ENCODE measurements at regions not wholly inside any gene's neighbourhood (a gene's known extent, or its start where the extent isn't known, plus 50 kb on each side); places are given as distances from the start of the nearest gene placed in this dataset.

DNA sequence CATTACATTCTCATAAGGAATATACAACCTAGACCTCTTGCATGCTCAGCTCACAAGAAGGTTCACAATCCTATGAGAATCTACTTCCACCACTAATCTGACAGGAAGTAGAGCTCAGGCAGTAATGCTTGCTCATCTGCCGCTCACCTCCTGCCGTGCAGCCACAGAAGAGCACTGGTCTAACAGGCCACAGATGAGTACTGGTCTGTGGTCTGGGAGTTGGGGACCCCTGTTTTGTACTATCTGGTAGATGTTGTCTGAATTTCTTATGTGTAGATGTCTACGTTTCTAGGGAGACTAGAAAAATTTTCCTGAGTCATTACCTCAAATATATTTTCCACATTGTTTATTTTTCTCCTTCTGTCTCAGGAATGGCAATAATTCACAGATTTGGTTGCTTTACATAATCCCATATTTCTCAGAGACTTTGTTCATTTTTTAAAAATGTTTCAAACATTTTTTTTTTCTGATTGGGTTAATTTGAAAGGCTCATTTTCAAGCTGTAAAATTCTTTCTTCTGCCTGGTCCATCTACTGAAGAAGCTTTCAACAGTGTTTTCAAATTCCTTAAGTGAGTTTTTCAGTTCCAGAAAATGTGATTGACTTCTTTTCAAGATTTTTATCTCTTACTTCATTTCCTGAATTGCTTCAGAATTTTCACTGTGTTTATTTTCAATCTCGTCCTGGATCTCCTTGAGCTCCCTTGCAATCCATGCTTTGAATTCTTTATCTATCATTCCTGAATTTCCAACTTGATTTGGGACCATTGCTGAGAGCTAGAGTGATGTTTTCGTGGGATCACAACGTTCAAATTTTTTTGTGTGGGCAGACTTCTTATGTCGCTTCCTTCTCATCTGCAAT, 1322.2 kb downstream of the PCDH9 start:
- H3K4me3 Mint-ChIP-seq = no peak overlapping the region
- H3K36me3 Mint-ChIP-seq (ENCODE audit: low read depth) = no peaks in the 10 kb centered on the region
- H3K9me3 Mint-ChIP-seq = peaks cover 33% of the 10 kb centered on the region
- no peak for DNase-seq (ENCODE audit: low spot score)
- H3K4me1 Mint-ChIP-seq (ENCODE audit: low read depth) = no peaks in the 10 kb centered on the region
- no peaks in the 10 kb centered on the region for H3K27me3 Mint-ChIP-seq (ENCODE audit: low read depth)
- no peak overlapping the region for H3K27ac Mint-ChIP-seq

- Mint-ChIP-seq H3K36me3 (ENCODE audit: low read depth) (no peaks in the 10 kb centered on the region), H3K4me1 (ENCODE audit: low read depth) (no peaks in the 10 kb centered on the region), H3K27ac (no peak overlapping the region), H3K9me3 (peaks cover 24% of the 10 kb centered on the region), H3K4me3 (no peak overlapping the region), H3K27me3 (ENCODE audit: low read depth) (no peaks in the 10 kb centered on the region)
- no peak for DNase-seq (ENCODE audit: low spot score)
These were observed 1328.4 kb downstream of the PCDH9 start for GRCh38 chr13:65901723-65902122.

DNA sequence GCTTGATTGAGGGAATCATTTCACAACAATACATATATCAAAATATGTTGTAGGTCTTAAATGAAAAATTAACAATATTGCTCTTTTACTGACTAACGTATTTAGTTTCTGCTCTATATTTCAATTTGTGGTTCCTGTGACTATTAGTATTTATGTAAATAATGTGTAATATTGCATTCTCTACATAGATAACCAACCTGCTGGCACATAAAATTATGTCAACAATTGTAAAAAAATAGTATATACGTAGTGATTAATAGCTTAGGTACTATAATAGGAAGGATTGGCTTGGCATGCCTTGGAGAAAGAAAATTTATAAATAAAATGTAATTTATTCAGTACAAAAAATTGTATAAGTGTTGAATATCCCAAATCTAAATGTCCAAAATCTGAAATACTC, 1336.1 kb downstream of the PCDH9 start:
- Mint-ChIP-seq H3K4me3 (no peak overlapping the region), H3K4me1 (ENCODE audit: low read depth) (no peaks in the 10 kb centered on the region), H3K27ac (no peak overlapping the region)

GRCh38 chr13:65892859-65893258, 1337.3 kb downstream of the PCDH9 start:
- Mint-ChIP-seq H3K27ac (no peak overlapping the region), H3K9me3 (no peaks in the 10 kb centered on the region), H3K4me1 (ENCODE audit: low read depth) (no peaks in the 10 kb centered on the region), H3K36me3 (ENCODE audit: low read depth) (no peaks in the 10 kb centered on the region), H3K4me3 (no peak overlapping the region), H3K27me3 (ENCODE audit: low read depth) (no peaks in the 10 kb centered on the region)
- DNase-seq (ENCODE audit: low spot score) = no peak

More for the DNA sequence above, 1336.1 kb downstream of the PCDH9 start:
- Mint-ChIP-seq H3K36me3 (ENCODE audit: low read depth) (no peaks in the 10 kb centered on the region), H3K27me3 (ENCODE audit: low read depth) (no peaks in the 10 kb centered on the region), H3K9me3 (no peaks in the 10 kb centered on the region)
- DNase-seq (ENCODE audit: low spot score) = no peak

GRCh38 chr13:65889368-65889767, 1340.8 kb downstream of the PCDH9 start:
- Mint-ChIP-seq H3K27me3 (ENCODE audit: low read depth) (no peaks in the 10 kb centered on the region), H3K36me3 (ENCODE audit: low read depth) (no peaks in the 10 kb centered on the region), H3K4me3 (no peak overlapping the region), H3K9me3 (peaks cover 6% of the 10 kb centered on the region), H3K4me1 (ENCODE audit: low read depth) (no peaks in the 10 kb centered on the region), H3K27ac (no peak overlapping the region)
- no peak for DNase-seq (ENCODE audit: low spot score)

- no peak for DNase-seq (ENCODE audit: low spot score)
- Mint-ChIP-seq H3K4me1 (ENCODE audit: low read depth) (no peaks in the 10 kb centered on the region), H3K27me3 (ENCODE audit: low read depth) (no peaks in the 10 kb centered on the region), H3K4me3 (no peak overlapping the region), H3K36me3 (ENCODE audit: low read depth) (no peaks in the 10 kb centered on the region), H3K27ac (no peak overlapping the region), H3K9me3 (peaks cover 19% of the 10 kb centered on the region)
These were observed 1347.3 kb downstream of the PCDH9 start for GRCh38 chr13:65882810-65883209.

DNA sequence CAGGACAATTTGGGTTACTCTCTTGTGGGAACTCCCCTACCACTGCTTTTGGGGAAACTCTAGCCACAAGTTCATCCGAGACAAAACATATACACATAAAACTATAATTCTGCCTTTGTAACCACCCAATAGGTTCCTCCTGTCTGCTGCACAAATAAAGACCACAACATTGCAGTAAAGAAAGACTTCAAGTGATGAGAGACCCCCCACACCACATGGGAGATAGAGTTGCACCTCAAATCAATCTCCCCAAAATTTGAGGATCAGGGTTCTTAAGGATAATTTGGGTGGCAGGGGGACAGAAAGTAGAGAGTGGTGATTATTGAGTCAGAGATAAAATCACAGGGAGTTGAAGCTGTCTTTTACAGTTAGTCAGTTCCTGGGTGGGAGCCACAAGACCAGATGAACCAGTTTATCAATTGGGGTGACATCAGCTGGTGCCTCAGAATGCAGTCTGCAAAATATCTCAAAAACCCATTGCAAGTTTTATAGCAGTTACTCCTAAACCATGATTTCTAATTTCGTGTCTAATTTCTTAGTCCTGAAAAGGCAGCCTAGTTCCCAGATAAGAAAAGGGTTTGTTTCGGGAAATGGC, 1348.5 kb downstream of the PCDH9 start:
- no peak overlapping the region for H3K4me3 Mint-ChIP-seq
- H3K4me1 Mint-ChIP-seq (ENCODE audit: low read depth) = no peaks in the 10 kb centered on the region
- no peak for DNase-seq (ENCODE audit: low spot score)
- no peak overlapping the region for H3K27ac Mint-ChIP-seq
- peaks cover 16% of the 10 kb centered on the region for H3K9me3 Mint-ChIP-seq
- H3K36me3 Mint-ChIP-seq (ENCODE audit: low read depth) = no peaks in the 10 kb centered on the region
- H3K27me3 Mint-ChIP-seq (ENCODE audit: low read depth) = no peaks in the 10 kb centered on the region

- peaks cover 22% of the 10 kb centered on the region for H3K9me3 Mint-ChIP-seq
- no peaks in the 10 kb centered on the region for H3K27me3 Mint-ChIP-seq (ENCODE audit: low read depth)
- H3K36me3 Mint-ChIP-seq (ENCODE audit: low read depth) = no peaks in the 10 kb centered on the region
- no peak overlapping the region for H3K27ac Mint-ChIP-seq
- H3K4me3 Mint-ChIP-seq = no peak overlapping the region
- H3K4me1 Mint-ChIP-seq (ENCODE audit: low read depth) = no peaks in the 10 kb centered on the region
- DNase-seq (ENCODE audit: low spot score) = no peak
These were observed 1355.1 kb downstream of the PCDH9 start for GRCh38 chr13:65875031-65875430.

DNA sequence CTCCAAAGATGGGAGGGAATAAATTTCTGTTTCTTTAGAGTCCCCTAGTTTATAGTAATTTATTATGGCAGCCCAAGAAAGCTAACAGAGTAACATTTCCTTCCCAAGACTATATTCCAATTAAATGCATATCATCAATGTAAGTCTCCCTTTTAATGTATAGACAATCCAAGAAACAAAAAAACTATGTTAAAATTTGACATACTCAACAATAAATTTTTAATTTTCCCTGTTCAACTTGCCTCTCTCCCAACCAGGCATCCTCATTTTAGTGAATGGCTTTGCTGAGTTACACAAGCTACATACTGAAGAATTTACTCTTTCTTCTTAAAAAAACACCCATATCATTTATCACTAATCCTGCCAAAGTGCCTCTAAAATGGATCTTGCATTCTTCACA, 1357.7 kb downstream of the PCDH9 start:
- Mint-ChIP-seq H3K4me1 (ENCODE audit: low read depth) (no peaks in the 10 kb centered on the region), H3K4me3 (no peak overlapping the region), H3K27ac (no peak overlapping the region), H3K27me3 (ENCODE audit: low read depth) (no peaks in the 10 kb centered on the region), H3K9me3 (peaks cover 22% of the 10 kb centered on the region), H3K36me3 (ENCODE audit: low read depth) (no peaks in the 10 kb centered on the region)
- no peak for DNase-seq (ENCODE audit: low spot score)

- Mint-ChIP-seq H3K36me3 (ENCODE audit: low read depth) (no peaks in the 10 kb centered on the region), H3K27ac (no peak overlapping the region), H3K27me3 (ENCODE audit: low read depth) (no peaks in the 10 kb centered on the region), H3K9me3 (peaks cover 22% of the 10 kb centered on the region), H3K4me1 (ENCODE audit: low read depth) (no peaks in the 10 kb centered on the region), H3K4me3 (no peak overlapping the region)
- DNase-seq (ENCODE audit: low spot score) = no peak
These were observed 1361.3 kb downstream of the PCDH9 start for GRCh38 chr13:65868884-65869283.

DNA sequence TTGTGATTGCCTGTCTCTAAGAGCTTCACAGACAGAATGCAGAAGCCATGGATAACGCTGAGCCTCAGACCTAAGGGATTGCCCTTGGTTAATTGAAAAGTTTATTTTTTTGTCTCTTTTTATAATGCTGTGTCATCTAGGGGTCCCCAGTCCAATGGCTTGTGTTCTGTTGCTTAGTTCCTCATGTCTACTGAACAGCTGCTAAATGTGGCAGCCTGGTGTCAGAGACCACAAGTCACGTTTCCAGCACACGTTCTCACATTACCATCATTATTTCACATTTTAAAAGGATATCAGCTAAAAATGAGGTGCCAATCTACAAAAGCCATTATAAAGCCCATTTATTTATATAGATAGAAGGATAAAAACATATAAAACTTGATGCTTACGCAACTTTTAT, 1362.0 kb downstream of the PCDH9 start:
- H3K4me1 Mint-ChIP-seq (ENCODE audit: low read depth) = no peaks in the 10 kb centered on the region
- H3K27ac Mint-ChIP-seq = no peak overlapping the region

DNA sequence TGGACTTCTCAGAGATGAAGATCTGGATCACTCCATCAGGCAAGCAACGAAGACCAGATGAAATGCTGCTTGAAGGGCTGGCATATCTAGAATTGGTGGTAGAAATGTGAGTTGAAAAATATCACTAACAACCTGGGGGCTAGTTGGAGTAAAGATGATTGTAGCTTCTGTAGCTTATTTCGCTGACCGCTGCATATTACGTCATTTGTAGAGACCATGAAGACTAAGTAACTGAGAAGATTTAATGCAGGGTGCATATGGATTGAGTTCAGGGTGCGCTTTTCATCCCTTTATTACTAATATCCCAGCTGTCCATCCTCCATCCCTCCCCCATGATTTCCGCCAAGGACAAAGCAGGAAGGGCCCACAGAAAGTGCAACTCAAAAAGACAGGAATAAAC, 1364.0 kb downstream of the PCDH9 start:
- Mint-ChIP-seq H3K27ac (no peak overlapping the region), H3K4me3 (no peak overlapping the region), H3K27me3 (ENCODE audit: low read depth) (no peaks in the 10 kb centered on the region), H3K9me3 (peaks cover 10% of the 10 kb centered on the region), H3K4me1 (ENCODE audit: low read depth) (no peaks in the 10 kb centered on the region), H3K36me3 (ENCODE audit: low read depth) (no peaks in the 10 kb centered on the region)
- DNase-seq (ENCODE audit: low spot score) = no peak

More for the DNA sequence above, 1362.0 kb downstream of the PCDH9 start:
- DNase-seq (ENCODE audit: low spot score) = no peak
- Mint-ChIP-seq H3K4me3 (no peak overlapping the region), H3K36me3 (ENCODE audit: low read depth) (no peaks in the 10 kb centered on the region), H3K9me3 (peaks cover 17% of the 10 kb centered on the region), H3K27me3 (ENCODE audit: low read depth) (no peaks in the 10 kb centered on the region)

DNA sequence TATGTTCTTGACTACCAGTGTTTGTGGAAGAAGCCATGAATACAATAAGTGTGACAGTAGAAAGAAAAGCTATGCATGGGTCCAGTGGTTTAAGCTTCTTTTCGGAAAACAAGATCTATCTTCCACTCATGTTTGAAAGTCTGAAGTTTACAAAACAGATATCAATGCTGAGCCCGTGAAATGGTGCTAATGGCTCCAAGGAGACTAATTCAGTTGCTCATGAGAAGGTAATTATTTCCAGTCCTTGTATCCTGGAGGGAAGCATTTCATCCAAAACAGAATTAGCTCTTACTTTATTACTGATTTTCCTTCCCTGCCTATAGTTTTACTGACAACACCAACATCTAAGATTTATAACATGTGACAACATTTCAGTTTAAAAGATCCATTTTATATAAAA, 1364.9 kb downstream of the PCDH9 start:
- no peaks in the 10 kb centered on the region for H3K27me3 Mint-ChIP-seq (ENCODE audit: low read depth)
- no peak for DNase-seq (ENCODE audit: low spot score)
- no peaks in the 10 kb centered on the region for H3K36me3 Mint-ChIP-seq (ENCODE audit: low read depth)
- no peaks in the 10 kb centered on the region for H3K4me1 Mint-ChIP-seq (ENCODE audit: low read depth)
- H3K4me3 Mint-ChIP-seq = no peak overlapping the region
- H3K9me3 Mint-ChIP-seq = peaks cover 8% of the 10 kb centered on the region
- no peak overlapping the region for H3K27ac Mint-ChIP-seq

GRCh38 chr13:65864039-65864438, 1366.1 kb downstream of the PCDH9 start:
- peaks cover 8% of the 10 kb centered on the region for H3K9me3 Mint-ChIP-seq
- DNase-seq (ENCODE audit: low spot score) = no peak
- H3K4me1 Mint-ChIP-seq (ENCODE audit: low read depth) = no peaks in the 10 kb centered on the region
- H3K4me3 Mint-ChIP-seq = no peak overlapping the region
- no peak overlapping the region for H3K27ac Mint-ChIP-seq
- no peaks in the 10 kb centered on the region for H3K36me3 Mint-ChIP-seq (ENCODE audit: low read depth)
- no peaks in the 10 kb centered on the region for H3K27me3 Mint-ChIP-seq (ENCODE audit: low read depth)
